ENCODE measurements at regions not wholly inside any gene's neighbourhood (a gene's known extent, or its start where the extent isn't known, plus 50 kb on each side); places are given as distances from the start of the nearest gene placed in this dataset.

GRCh38 chr2:118696786-118697465 is 150.5 kb downstream of the EN1 start:
- no peak for DNase-seq

- DNase-seq = no peak
Observed at GRCh38 chr2:118693287-118693822, 154.1 kb downstream of the EN1 start.

- DNase-seq = no peak
Observed at GRCh38 chr2:118689874-118690273, 157.6 kb downstream of the EN1 start.

- DNase-seq = no peak
Observed at GRCh38 chr2:118689456-118689855, 158.0 kb downstream of the EN1 start.

DNA sequence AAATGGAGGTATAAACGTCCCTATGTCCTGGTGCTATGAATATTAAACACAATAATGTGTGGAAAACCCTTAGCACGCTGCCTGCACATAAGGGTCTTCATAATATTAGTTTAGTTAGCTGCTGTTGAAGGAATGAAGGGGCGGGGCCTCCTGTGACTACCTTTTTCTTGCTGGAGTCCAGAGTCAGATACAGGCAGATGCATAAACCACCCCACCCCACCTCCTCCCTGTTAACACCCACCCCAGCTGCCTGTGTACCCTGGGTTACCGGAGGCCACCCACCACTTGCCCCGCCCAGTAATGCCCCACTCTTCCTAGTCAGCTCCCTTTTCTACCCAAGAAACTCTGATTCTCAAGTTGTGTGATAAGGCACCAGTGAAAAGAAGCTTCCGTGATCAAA is 158.4 kb downstream of the EN1 start:
- DNase-seq = no peak

DNA sequence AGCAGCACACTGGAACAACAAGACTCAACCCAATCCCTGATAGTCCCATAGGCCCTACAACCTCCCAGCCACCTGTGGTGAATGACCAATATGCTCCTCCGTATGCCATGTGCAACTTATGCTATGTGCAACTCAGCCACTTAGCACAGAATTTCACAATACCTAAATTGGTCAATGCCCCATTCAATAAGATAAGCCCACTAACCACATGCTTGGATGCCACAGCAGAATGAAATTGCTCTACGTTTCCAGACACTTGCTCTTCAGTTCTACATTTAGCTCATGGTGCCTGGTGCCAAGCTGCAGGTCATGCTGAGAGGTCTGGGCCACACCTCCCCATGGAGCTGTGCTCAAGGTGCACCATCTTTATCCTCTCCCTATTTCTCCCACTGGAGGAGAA is 159.8 kb downstream of the EN1 start:
- DNase-seq = no peak

DNA sequence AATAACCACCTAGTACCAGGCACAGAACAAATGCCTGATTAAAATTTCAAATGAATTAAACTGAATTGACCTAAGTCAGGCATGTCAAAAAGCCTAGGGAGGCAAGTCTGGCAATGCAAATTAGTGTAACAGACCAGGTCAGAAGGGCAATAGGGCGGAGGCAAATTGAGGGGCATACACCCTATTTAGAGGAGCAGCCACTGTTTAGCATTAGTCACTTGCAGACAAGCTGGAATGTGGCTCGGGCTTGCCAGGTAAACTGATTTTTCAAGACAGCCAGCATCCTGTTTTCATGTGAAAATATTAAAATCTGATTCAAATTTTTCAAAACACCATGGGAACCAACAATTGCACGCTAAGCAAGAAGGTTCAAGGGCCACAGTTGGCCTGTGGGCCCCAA is 160.3 kb downstream of the EN1 start:
- no peak for DNase-seq

GRCh38 chr2:118686346-118686745 is 161.1 kb downstream of the EN1 start:
- DNase-seq = no peak

GRCh38 chr2:118683460-118683859 is 164.0 kb downstream of the EN1 start:
- no peak for DNase-seq

DNA sequence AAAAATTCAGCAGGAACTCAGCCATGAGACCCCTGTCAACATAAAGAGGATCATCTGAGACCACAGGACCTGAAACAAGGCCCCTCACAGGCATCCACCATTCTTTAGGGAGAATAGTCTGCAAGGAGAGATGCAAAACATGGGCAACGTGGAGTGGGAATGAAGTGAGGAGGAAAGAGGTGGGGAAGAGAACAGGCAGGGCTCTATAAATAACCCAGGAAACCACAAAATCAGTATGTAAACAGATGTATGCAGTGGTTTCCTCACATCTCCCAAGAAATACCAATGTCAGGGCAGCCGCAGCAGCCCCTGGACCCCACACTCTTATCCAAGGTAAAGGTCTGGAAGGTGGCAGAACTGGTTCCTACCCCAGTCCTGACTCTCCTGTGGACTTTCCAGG is 168.5 kb downstream of the EN1 start:
- no peak for DNase-seq

- DNase-seq = no peak
Observed at GRCh38 chr2:118677546-118677945, 169.9 kb downstream of the EN1 start.

GRCh38 chr2:118675531-118675930 is 171.9 kb downstream of the EN1 start:
- no peak for DNase-seq

DNA sequence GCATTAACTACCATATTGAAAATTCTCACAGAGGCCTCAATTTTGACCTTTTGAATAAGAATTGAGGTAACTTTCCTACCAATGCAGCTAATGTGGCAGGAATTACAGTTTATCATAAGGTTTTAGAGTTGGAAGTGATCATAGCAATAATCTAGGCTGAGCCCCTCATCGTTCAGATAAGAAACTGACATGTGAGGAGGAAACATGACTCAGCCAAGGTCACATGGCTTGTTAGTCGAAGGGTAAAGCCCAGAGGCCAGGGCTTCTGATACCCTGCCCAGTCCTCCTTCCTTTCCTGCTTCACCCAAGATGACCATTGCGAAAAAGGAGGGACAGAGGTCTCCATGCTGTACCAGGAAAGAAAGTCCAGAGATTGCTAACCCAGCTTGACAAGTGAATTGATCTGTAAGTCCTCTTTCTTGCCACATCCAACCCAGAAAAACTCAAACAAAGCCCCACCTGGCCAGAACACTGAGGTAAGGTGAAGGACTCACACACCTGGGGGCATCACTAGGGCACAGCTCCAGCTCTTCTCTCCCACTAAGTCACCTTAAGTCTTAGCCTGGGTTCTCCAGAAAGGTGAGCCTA is 174.8 kb downstream of the EN1 start:
- no peak for DNase-seq

GRCh38 chr2:118671701-118672454 is 175.6 kb downstream of the EN1 start:
- no peak for DNase-seq

DNA sequence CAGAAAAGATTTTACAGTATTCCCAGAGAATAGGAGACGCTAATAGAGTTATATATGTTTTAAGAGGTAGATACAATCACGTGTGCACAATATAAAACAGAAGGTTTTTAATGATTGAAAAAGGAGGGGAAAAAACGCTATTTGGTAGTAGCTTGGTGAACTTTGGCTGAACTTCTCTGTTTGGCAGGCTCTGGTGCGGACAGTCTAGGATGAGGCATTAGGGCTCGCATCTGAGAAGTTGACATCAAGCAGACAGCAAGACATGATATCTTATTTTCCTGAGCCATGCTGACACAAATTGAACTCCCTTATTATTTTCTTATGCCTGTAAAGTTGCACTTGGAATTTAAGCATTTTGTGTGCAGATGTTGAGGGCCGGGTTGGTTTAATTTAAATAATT is 176.6 kb downstream of the EN1 start:
- DNase-seq = no peak

DNA sequence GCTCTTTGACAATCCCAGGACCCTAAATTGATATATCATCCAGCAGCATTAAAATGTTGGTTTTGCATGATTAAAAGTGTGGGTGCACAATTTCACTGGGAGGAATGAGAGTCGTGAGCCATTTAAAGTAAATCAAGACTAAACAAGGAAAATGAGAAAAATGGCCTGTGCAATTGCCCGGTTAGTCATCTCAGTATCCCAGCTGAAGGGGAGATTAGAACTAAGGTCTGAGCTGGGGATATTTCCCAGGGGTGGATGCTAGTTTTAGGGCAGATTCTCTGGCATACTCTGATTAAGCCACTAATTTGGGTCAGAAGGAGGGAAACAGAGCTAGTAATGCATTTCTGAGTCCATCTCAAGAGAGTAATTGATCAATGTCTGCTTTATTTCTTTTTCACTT is 177.2 kb downstream of the EN1 start:
- DNase-seq = no peak

GRCh38 chr2:118669654-118670053 is 177.8 kb downstream of the EN1 start:
- DNase-seq = no peak

- no peak for DNase-seq
Observed at GRCh38 chr2:118668431-118669424, 178.7 kb downstream of the EN1 start.

DNA sequence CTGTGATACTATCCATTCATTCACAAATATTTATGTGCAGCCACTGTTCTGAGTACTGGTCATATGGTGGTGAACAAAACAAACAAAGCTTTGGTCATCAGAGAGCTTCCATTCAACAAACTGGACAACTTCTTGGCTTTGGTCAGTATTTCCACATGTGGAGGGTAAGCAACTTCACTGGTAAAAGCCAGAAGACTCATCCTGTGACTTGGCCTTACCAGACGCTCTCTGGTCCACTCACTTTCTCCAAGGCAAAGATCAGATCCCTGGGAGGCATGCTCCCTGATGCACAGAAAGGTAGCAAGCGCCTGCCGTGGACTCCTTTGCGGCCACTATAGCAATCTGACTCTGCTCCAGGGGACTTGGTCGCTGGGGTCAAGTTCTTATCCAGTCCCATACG is 179.5 kb downstream of the EN1 start:
- DNase-seq = no peak

DNA sequence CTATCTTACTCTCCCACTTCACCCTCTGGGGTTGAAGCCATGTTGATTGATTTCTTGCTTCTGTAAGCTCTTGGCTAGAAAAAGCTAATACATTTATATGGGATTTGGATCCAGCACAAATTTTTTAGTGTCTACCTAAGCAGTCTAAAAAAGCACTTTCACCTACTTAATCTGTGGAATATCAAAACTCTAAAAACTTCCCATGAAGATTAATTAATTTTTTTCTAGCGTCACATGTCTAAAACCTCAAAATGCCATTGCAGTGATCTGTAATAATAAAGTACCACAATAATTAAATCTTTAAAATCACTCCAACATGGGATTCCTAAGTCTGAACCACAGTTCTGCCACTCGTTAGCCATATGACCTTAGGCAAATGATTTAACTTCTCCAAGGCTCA is 180.1 kb downstream of the EN1 start:
- no peak for DNase-seq

- no peak for DNase-seq
Observed at GRCh38 chr2:118665784-118666529, 181.5 kb downstream of the EN1 start.

- no peak for DNase-seq
Observed at GRCh38 chr2:118661179-118661578, 186.3 kb downstream of the EN1 start.

Measured in COR-L47 (cell line).